Lung (tissue), 11 donors: ENCODE measurements at regions not wholly inside any gene's neighbourhood (a gene's known extent, or its start where the extent isn't known, plus 50 kb on each side); places are given as distances from the start of the nearest gene placed in this dataset.

Source experiments
- ATAC-seq: fragments of 200-7000 bp; cut with Tn5 transposase; one replicate; pipeline ENCODE4 v1.9.1; 2020; ENCODE audit warnings: moderate number of reproducible peaks; ENCODE audit not compliant: insufficient read depth, low FRiP score
- DNase-seq, 3 donors: peaks; one replicate each; pipeline ENCODE4 v3.0.0-alpha.2; 2013 to 2017
- H3K27ac ChIP-seq, 2 donors: one replicate each; pipeline ENCODE4 v1.5.1; 2013; ENCODE audit warnings: mild to moderate bottlenecking in 2 of 2, moderate library complexity in 2 of 2, control low read depth in 1 of 2, inconsistent platforms in 1 of 2, low read depth in 1 of 2, low read length in 1 of 2
- H3K27me3 ChIP-seq, 3 donors: one replicate each; pipeline ENCODE4 v1.5.1; 2013; ENCODE audit warnings: low read length in 2 of 3; ENCODE audit not compliant: control insufficient read depth in 3 of 3, insufficient read depth in 3 of 3
- H3K36me3 ChIP-seq, 4 donors: one replicate each; pipeline ENCODE4 v1.5.1; 2013; ENCODE audit warnings: low read length in 4 of 4, mild to moderate bottlenecking in 1 of 4, moderate library complexity in 1 of 4; ENCODE audit not compliant: control insufficient read depth in 4 of 4, insufficient read depth in 4 of 4
- H3K4me1 ChIP-seq, 5 donors: one replicate each; pipeline ENCODE4 v1.5.1; 2013; ENCODE audit warnings: low read length in 5 of 5, mild to moderate bottlenecking in 2 of 5, moderate library complexity in 1 of 5; ENCODE audit not compliant: control insufficient read depth in 5 of 5, insufficient read depth in 5 of 5
- H3K4me3 ChIP-seq: one replicate; pipeline ENCODE4 v1.5.1; 2013; ENCODE audit warnings: mild to moderate bottlenecking, control low read depth, moderate library complexity
- H3K9ac ChIP-seq, 2 donors: one replicate each; pipeline ENCODE4 v1.5.1; 2013; ENCODE audit warnings: low read length in 2 of 2, control low read depth in 1 of 2; ENCODE audit not compliant: insufficient read depth in 1 of 2
- H3K9me3 ChIP-seq, 4 donors: one replicate each; pipeline ENCODE4 v1.5.1; 2013; ENCODE audit warnings: low read length in 3 of 4, mild to moderate bottlenecking in 1 of 4, moderate library complexity in 1 of 4; ENCODE audit not compliant: control insufficient read depth in 4 of 4, insufficient read depth in 3 of 4
- WGBS, 2 donors: extraction: QIAGEN DNeasy Blood & Tissue Kit; methylation state at CpG; one replicate each; pipeline ENCODE4 v1.1.7; 2013; 5-methylcytosine and 5-hydroxymethylcytosine counted together
- TF ChIP-seq, protein P1 (sequence below): IDR thresholded peaks from 2 replicates; pipeline ENCODE4 v1.5.1; 2012; ENCODE audit warnings: mild to moderate bottlenecking; ENCODE audit errors: control extremely low read depth, extremely low read depth
- donor health status: control.
- donor health status: control.
- donor health status: Bipolar disorder and iron deficiency.
- donor health status: healthy.
- donor health status: DM: yes; HTN: yes; CAD: no.

DNA sequence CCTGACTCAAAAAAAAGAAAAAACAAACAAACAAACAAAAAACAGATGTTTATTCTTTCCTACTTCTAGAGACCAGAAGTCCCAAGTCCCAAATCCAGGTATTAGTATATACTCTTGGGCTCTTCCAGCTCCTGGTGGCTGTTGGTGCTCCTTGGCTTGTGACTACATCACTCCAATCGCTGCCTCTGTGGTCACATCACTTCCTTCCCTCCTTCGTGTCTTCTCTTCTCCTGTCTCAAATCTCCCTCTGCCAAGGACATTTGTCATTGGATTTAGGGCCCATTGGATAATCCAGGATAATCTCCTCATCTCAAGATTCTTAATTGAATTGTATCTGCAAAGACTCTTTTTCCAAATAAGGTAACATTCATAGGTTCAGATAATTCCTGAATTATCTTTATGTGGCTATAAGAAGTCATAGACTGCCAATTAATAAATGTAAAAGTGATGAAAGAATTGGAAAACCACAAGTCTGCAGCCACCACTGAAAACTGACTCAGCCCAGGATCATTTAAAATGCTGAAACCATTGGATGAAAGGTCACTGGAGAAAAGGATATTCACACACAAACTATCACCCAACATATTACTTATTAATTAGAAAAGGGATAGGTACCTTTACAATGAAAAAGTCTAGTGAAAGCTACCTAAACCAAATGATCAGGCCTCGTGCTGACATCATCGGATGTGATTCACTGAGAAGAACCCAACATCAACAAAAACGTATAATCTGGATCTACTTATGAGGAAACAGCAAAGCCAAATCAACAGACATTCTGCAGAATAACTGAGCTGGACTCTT lies 67.1 kb downstream of the ZNF281 start:
- no peak overlapping the region for H3K27ac ChIP-seq
- H3K27me3 ChIP-seq, result no peaks in the 10 kb centered on the region
- no peaks in the 10 kb centered on the region for H3K4me1 ChIP-seq
- 60 to 73% methylated on average over 5 of the region's 5 CpGs for WGBS, 2 donors
- no peak overlapping the region for H3K9ac ChIP-seq
- H3K36me3 ChIP-seq, result no peaks in the 10 kb centered on the region
- no peaks in the 10 kb centered on the region for H3K9me3 ChIP-seq
- no peak overlapping the region for H3K4me3 ChIP-seq
- DNase-seq (no peak), ATAC-seq (no peak)
- TF ChIP-seq, protein P1, sequence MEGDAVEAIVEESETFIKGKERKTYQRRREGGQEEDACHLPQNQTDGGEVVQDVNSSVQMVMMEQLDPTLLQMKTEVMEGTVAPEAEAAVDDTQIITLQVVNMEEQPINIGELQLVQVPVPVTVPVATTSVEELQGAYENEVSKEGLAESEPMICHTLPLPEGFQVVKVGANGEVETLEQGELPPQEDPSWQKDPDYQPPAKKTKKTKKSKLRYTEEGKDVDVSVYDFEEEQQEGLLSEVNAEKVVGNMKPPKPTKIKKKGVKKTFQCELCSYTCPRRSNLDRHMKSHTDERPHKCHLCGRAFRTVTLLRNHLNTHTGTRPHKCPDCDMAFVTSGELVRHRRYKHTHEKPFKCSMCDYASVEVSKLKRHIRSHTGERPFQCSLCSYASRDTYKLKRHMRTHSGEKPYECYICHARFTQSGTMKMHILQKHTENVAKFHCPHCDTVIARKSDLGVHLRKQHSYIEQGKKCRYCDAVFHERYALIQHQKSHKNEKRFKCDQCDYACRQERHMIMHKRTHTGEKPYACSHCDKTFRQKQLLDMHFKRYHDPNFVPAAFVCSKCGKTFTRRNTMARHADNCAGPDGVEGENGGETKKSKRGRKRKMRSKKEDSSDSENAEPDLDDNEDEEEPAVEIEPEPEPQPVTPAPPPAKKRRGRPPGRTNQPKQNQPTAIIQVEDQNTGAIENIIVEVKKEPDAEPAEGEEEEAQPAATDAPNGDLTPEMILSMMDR, result no peak

DNA sequence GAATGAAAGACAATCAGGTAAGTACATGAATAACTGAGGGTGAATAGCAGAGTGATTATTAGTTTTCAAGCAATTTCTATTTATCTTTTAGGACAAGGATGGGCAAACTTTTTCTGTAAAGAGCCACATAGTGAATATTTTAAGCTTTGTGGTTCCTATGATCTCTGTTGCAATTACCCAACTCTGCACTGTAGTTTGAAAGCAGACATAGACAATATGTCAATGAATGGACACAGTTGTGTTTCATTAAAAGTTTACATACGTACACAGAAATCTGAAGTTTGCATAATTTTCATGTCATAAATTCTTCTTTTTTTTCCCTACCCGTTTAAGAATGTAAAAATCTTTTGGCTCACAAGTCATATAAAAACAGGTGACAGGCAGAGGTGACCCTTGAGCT lies 71.4 kb downstream of the ZNF281 start:
- Histone ChIP-seq H3K27me3 (no peaks in the 10 kb centered on the region), H3K9ac (no peak overlapping the region), H3K9me3 (no peaks in the 10 kb centered on the region), H3K4me3 (no peak overlapping the region), H3K4me1 (no peaks in the 10 kb centered on the region), H3K27ac (no peak overlapping the region), H3K36me3 (no peaks in the 10 kb centered on the region)
- ATAC-seq, result no peak
- TF ChIP-seq, protein P1, result no peak
- 62 to 68% methylated on average over 2 of the region's 2 CpGs for WGBS, 2 donors
- DNase-seq, result no peak

DNA sequence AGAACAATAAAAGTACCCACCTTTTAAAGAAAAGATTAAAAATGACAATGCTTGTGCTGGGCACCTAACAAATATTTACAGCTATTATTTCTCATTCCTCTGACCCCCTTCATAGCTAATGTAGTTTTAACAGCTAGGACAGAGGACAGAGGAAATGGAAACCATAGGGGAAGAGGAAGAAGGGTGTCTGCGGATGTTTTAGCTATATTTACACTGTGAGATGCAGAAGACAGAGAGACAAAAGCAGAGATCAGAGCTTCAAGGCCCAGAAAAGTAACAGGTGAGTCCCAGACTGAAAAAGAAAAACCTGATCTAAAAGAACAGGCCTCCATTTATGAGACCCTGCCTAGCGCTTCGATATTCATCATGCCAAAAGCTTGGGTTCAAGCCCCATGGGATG lies 72.0 kb downstream of the ZNF281 start:
- no peak overlapping the region for H3K4me3 ChIP-seq
- H3K27ac ChIP-seq, result no peak overlapping the region
- H3K4me1 ChIP-seq, result no peaks in the 10 kb centered on the region
- H3K27me3 ChIP-seq, result no peaks in the 10 kb centered on the region
- ATAC-seq, result no peak
- H3K36me3 ChIP-seq, result no peaks in the 10 kb centered on the region
- no peaks in the 10 kb centered on the region for H3K9me3 ChIP-seq
- no peak overlapping the region for H3K9ac ChIP-seq
- DNase-seq, result no peak
- TF ChIP-seq, protein P1, result no peak
- 58 to 80% methylated on average over 3 of the region's 3 CpGs for WGBS, 2 donors

DNA sequence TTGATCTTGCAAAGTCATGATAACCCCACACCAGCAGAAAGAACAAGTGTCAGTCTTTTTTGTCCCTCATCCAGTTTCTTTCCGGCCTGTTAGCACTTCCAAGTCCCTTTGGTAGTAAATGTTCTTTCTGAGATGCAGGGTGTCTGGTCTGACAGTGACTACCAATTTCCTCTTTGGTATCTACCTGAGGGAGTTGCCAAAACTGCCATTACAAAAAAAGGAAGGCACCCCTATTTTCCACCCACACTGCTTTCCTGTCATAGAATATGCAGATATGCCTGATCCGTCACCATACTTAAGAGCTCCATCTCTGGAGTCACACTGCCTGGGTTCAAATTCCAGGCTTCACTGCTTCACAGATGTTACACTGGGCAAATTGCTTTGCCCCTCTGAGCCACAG lies 72.4 kb downstream of the ZNF281 start:
- ATAC-seq (no peak), DNase-seq (no peak)
- no peak overlapping the region for H3K27ac ChIP-seq
- no peaks in the 10 kb centered on the region for H3K27me3 ChIP-seq
- no peaks in the 10 kb centered on the region for H3K9me3 ChIP-seq
- H3K4me3 ChIP-seq, result no peak overlapping the region
- H3K9ac ChIP-seq, result no peak overlapping the region
- no peaks in the 10 kb centered on the region for H3K36me3 ChIP-seq
- no peaks in the 10 kb centered on the region for H3K4me1 ChIP-seq
- 54 to 61% methylated on average over 2 of the region's 2 CpGs for WGBS, 2 donors
- TF ChIP-seq, protein P1, result no peak
